Peyer's patch (tissue), 4 donors: ENCODE measurements at regions not wholly inside any gene's neighbourhood (a gene's known extent, or its start where the extent isn't known, plus 50 kb on each side); places are given as distances from the start of the nearest gene placed in this dataset.

ENCODE experiments used
- POLR2A ChIP-seq, 2 donors: fragments of 450-650 bp; IDR thresholded peaks; one replicate each; pipeline ENCODE4 v1.5.1; 2017; ENCODE audit warnings: antibody characterized with exemption in 2 of 2, mild to moderate bottlenecking in 2 of 2, moderate library complexity in 2 of 2
- TF ChIP-seq, protein P1 (sequence below), 6 experiments: fragments of 450-650 bp in 4 of 6; fragments of 200-600 bp in 2 of 6; sonication (generic) in 1 of 6; IDR thresholded peaks; one replicate each; pipeline ENCODE4 v1.5.1; 2017 to 2019; ENCODE audit warnings: antibody characterized with exemption in 6 of 6, mild to moderate bottlenecking in 3 of 6, moderate library complexity in 1 of 6

DNA sequence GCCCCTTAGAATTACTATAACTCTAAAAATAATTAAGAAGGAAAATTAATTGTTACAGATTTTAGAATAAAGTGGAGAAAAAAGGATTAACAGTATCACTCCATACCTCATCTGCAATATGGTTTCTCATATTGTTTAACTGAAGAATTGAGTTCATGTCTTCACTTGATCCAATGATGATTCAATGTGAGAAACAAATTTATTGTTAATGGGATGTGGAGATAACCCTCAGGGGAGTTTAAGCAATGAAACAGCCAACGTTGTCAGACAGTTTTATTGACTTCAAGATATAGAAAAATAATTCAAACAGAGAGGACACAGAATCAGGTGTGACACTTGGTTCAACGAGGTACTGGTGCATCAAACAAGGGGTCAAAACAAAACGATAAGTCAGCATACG is 665.2 kb upstream of the ACO1 start:
- TF ChIP-seq, protein P1, sequence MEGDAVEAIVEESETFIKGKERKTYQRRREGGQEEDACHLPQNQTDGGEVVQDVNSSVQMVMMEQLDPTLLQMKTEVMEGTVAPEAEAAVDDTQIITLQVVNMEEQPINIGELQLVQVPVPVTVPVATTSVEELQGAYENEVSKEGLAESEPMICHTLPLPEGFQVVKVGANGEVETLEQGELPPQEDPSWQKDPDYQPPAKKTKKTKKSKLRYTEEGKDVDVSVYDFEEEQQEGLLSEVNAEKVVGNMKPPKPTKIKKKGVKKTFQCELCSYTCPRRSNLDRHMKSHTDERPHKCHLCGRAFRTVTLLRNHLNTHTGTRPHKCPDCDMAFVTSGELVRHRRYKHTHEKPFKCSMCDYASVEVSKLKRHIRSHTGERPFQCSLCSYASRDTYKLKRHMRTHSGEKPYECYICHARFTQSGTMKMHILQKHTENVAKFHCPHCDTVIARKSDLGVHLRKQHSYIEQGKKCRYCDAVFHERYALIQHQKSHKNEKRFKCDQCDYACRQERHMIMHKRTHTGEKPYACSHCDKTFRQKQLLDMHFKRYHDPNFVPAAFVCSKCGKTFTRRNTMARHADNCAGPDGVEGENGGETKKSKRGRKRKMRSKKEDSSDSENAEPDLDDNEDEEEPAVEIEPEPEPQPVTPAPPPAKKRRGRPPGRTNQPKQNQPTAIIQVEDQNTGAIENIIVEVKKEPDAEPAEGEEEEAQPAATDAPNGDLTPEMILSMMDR (IDR thresholded peaks at IDR 0.05): no peak
- TF ChIP-seq POLR2A (IDR thresholded peaks at IDR 0.05): no peak
